ENCODE measurements at regions not wholly inside any gene's neighbourhood (a gene's known extent, or its start where the extent isn't known, plus 50 kb on each side); places are given as distances from the start of the nearest gene placed in this dataset.

GRCh38 chr4:169909479-169909878, 116.7 kb downstream of the MFAP3L start:
- no peak for DNase-seq (ENCODE audit: low read depth)
- no peak overlapping the region for H3K4me3 ChIP-seq (replicated peaks; ENCODE audit: low read depth, low read length)
- TF ChIP-seq, protein P1, sequence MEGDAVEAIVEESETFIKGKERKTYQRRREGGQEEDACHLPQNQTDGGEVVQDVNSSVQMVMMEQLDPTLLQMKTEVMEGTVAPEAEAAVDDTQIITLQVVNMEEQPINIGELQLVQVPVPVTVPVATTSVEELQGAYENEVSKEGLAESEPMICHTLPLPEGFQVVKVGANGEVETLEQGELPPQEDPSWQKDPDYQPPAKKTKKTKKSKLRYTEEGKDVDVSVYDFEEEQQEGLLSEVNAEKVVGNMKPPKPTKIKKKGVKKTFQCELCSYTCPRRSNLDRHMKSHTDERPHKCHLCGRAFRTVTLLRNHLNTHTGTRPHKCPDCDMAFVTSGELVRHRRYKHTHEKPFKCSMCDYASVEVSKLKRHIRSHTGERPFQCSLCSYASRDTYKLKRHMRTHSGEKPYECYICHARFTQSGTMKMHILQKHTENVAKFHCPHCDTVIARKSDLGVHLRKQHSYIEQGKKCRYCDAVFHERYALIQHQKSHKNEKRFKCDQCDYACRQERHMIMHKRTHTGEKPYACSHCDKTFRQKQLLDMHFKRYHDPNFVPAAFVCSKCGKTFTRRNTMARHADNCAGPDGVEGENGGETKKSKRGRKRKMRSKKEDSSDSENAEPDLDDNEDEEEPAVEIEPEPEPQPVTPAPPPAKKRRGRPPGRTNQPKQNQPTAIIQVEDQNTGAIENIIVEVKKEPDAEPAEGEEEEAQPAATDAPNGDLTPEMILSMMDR (IDR thresholded peaks at IDR 0.05; ENCODE audit: low read length, missing control alignments), result no peak

- H3K4me3 ChIP-seq (replicated peaks; ENCODE audit: low read depth, low read length), result no peak overlapping the region
- TF ChIP-seq, protein P1 (IDR thresholded peaks at IDR 0.05; ENCODE audit: low read length, missing control alignments), result no peak
- no peak for DNase-seq (ENCODE audit: low read depth)
Measured at GRCh38 chr4:169907705-169908104, 118.5 kb downstream of the MFAP3L start.

- no peak for DNase-seq (ENCODE audit: low read depth)
Measured at GRCh38 chr4:169906821-169907220, 119.4 kb downstream of the MFAP3L start.

GRCh38 chr4:169906104-169906503, 120.1 kb downstream of the MFAP3L start:
- no peak for DNase-seq (ENCODE audit: low read depth)
- no peak overlapping the region for H3K4me3 ChIP-seq (replicated peaks; ENCODE audit: low read depth, low read length)
- TF ChIP-seq, protein P1 (IDR thresholded peaks at IDR 0.05; ENCODE audit: low read length, missing control alignments), result no peak

More at GRCh38 chr4:169906821-169907220, 119.4 kb downstream of the MFAP3L start:
- TF ChIP-seq, protein P1 (IDR thresholded peaks at IDR 0.05; ENCODE audit: low read length, missing control alignments), result no peak
- H3K4me3 ChIP-seq (replicated peaks; ENCODE audit: low read depth, low read length), result no peak overlapping the region

GRCh38 chr4:169902658-169903345, 123.4 kb downstream of the MFAP3L start:
- TF ChIP-seq, protein P1 (IDR thresholded peaks at IDR 0.05; ENCODE audit: low read length, missing control alignments), result no peak
- no peak for DNase-seq (ENCODE audit: low read depth)
- H3K4me3 ChIP-seq (replicated peaks; ENCODE audit: low read depth, low read length), result no peak overlapping the region

DNA sequence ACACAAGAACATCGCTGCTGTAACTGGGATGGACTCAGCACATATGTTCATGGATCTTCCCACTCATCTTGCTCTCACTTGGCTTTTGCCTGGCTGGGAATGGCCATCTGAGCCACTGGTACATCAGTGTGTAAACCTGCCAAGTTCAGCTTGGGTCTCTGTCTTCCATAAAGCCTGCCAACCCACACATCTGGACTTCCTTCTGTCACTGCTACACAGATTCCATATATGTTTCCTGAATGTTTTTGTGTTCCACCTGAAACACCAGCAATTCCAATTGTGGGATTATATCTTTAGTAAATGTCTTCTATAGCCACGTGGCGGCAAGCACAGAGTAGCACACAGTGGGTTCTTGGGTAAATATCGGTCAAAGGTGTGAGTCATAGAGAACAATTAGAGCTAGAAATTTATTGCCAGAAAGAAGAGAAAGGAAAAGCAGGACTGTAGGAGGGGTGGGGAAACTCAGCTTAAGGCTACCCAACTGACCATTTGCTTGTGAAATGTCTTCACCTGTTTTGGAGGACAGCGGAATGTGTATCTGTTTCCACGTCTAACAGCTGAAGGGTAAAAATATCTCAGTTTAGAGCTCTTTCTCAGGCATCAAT, 125.9 kb downstream of the MFAP3L start:
- DNase-seq (ENCODE audit: low read depth), result no peak
- H3K4me3 ChIP-seq (replicated peaks; ENCODE audit: low read depth, low read length), result no peak overlapping the region
- TF ChIP-seq, protein P1 (IDR thresholded peaks at IDR 0.05; ENCODE audit: low read length, missing control alignments), result no peak

GRCh38 chr4:169899295-169899694, 126.9 kb downstream of the MFAP3L start:
- no peak overlapping the region for H3K4me3 ChIP-seq (replicated peaks; ENCODE audit: low read depth, low read length)
- TF ChIP-seq, protein P1 (IDR thresholded peaks at IDR 0.05; ENCODE audit: low read length, missing control alignments), result no peak
- DNase-seq (ENCODE audit: low read depth), result no peak

Data from fibroblast of pulmonary artery (primary cell).